HEK293T (cell line): ENCODE measurements at regions not wholly inside any gene's neighbourhood (a gene's known extent, or its start where the extent isn't known, plus 50 kb on each side); places are given as distances from the start of the nearest gene placed in this dataset.

ENCODE experiments used
- CTCF ChIA-PET: fragments of 350-600 bp; formaldehyde crosslinking; extraction: SDS; loops from one replicate; lab custom pipeline; 2021; ENCODE audit warnings: antibody characterized with exemption, inconsistent platforms; lab: Yijun Ruan, JAX
- POLR2A ChIA-PET: fragments of 350-600 bp; formaldehyde crosslinking; extraction: SDS; loops from one replicate; lab custom pipeline; 2020; ENCODE audit warnings: antibody characterized with exemption, inconsistent platforms; lab: Yijun Ruan, JAX
- DNase-seq: peaks from one replicate; pipeline ENCODE4 v3.0.0; 2012; ENCODE audit warnings: mixed read lengths; ENCODE audit errors: extremely low spot score
- ARNT ChIP-seq: fragments of 450-650 bp; IDR thresholded peaks from 2 replicates; pipeline ENCODE4 v1.6.1; 2017; ENCODE audit warnings: mild to moderate bottlenecking
- BHLHE40 ChIP-seq: fragments of 450-650 bp; IDR thresholded peaks from 2 replicates; pipeline ENCODE4 v1.6.1; 2016; ENCODE audit warnings: mild to moderate bottlenecking, moderate library complexity, borderline replicate concordance
- CTBP1 ChIP-seq: fragments of 450-650 bp; IDR thresholded peaks from 2 replicates; pipeline ENCODE4 v1.6.1; 2016; ENCODE audit warnings: borderline replicate concordance
- ELF4 ChIP-seq: fragments of 450-650 bp; IDR thresholded peaks from 2 replicates; pipeline ENCODE4 v1.6.1; 2017; ENCODE audit warnings: antibody characterized with exemption
- FOXA1 ChIP-seq: fragments of 450-650 bp; IDR thresholded peaks from 2 replicates; pipeline ENCODE4 v1.6.1; 2016; ENCODE audit warnings: mild to moderate bottlenecking
- FOXK2 ChIP-seq: fragments of 450-650 bp; IDR thresholded peaks from 2 replicates; pipeline ENCODE4 v1.6.1; 2016; ENCODE audit warnings: mild to moderate bottlenecking
- FOXM1 ChIP-seq: fragments of 450-650 bp; IDR thresholded peaks from 2 replicates; pipeline ENCODE4 v1.6.1; 2017; ENCODE audit warnings: mild to moderate bottlenecking, borderline replicate concordance
- HDGF ChIP-seq: fragments of 450-650 bp; IDR thresholded peaks from 2 replicates; pipeline ENCODE4 v1.6.1; 2017; ENCODE audit warnings: antibody characterized with exemption, borderline replicate concordance
- L3MBTL2 ChIP-seq: fragments of 450-650 bp; conservative IDR thresholded peaks from 2 replicates; pipeline ENCODE4 v1.6.1; 2016; ENCODE audit warnings: mild to moderate bottlenecking
- LEF1 ChIP-seq: fragments of 450-650 bp; IDR thresholded peaks from 2 replicates; pipeline ENCODE4 v1.6.1; 2017; ENCODE audit warnings: mild to moderate bottlenecking, borderline replicate concordance
- NFRKB ChIP-seq: fragments of 450-650 bp; IDR thresholded peaks from 2 replicates; pipeline ENCODE4 v1.6.1; 2016; ENCODE audit warnings: mild to moderate bottlenecking, moderate library complexity
- SP1 ChIP-seq: fragments of 450-650 bp; IDR thresholded peaks from 2 replicates; pipeline ENCODE4 v1.6.1; 2017
- SUZ12 ChIP-seq: fragments of 450-650 bp; IDR thresholded peaks from 2 replicates; pipeline ENCODE4 v1.6.1; 2016; ENCODE audit warnings: mild to moderate bottlenecking
- TARDBP ChIP-seq: fragments of 450-650 bp; IDR thresholded peaks from 2 replicates; pipeline ENCODE4 v1.6.1; 2016
- ZNF384 ChIP-seq: fragments of 450-650 bp; IDR thresholded peaks from 2 replicates; pipeline ENCODE4 v1.6.1; 2016
- TF ChIP-seq, protein P1 (sequence below): fragments of 450-650 bp; IDR thresholded peaks from 2 replicates; pipeline ENCODE4 v1.6.1; 2016

DNA sequence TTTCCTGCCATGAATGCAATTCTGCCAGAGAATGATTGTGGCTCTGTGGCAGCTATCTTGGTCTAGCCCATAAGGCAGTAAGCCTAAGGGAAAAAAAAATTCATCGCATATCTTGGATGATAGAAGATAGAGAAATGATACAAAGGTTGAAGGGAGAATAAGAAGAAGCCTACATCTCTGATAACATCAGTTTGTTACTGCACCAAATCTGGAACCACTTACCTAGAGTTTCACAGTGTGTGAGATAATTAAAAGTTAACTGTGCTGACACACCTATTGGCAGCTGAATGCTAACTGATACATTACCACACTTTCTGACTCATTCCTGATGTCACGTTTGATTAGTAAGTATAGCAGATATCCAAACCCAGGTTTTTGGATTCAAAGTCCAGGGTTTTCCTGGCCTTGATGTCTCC, 91.6 kb upstream of the TAF11L2 start:
- POLR2A ChIA-PET = no interaction called here
- CTCF ChIA-PET = interaction anchor here (0.6 kb wide), 1 partner anchor 68 kb away, joined by 3 read pairs; no protein-coding TSS in a partner anchor

DNA sequence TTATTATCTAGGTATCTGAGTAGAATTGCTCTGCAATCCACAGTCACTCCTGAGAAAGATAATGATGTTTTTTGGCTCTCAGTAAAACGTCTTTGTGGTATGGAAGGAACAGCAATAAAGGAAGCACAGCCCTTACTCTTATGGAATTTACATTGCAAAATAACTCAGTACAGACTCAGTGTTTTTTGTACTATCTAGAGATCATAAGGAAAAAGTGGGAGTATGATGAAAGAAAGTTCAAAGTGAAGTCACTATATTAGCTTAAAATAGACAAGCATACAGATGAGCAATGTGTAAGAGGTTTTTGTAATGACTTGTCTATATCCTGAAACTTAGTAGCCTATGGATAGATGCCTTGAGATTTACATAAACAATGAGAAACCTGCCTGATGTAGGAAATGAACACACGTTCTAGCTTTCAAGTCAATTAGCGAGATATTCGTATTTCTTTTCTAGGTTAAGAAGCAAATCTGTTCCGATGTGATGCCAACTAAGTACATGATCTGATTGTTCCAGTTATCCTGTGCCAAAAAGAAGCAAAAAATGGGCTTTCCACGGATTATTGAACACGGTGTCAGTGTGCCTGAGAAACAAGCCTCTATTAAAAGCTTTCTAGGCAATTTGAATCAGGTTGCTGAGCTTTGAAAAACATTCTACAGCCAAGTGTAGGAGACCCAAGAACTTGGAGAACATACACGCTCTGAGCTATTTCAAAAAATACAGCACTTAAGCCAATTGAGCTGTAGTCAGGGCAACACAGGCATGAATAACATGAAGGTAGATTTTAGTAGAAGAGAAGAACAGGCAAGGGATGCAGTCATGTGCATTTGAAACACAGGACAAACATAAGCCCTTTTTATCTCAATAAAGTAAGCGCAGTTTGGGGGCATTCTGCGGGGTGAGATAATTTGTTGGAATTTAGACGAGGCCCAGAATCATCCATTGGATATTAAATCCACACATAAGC, 86.3 kb upstream of the TAF11L2 start:
- ChIA-PET POLR2A (interaction anchor here (3.2 kb wide), 1 partner anchor 10 kb away, joined by 15 read pairs; no protein-coding TSS in a partner anchor), CTCF (interaction anchor here (0.6 to 1.2 kb wide), 4 partner anchors 8 to 209 kb away, joined by 3 to 4 read pairs (median 4); no protein-coding TSS in a partner anchor)
- TF ChIP-seq L3MBTL2 (no peak), NFRKB (no peak), FOXM1 (no peak), SP1 (no peak), FOXK2 (no peak), SUZ12 (no peak), BHLHE40 (no peak), CTBP1 (no peak), HDGF (no peak), ARNT (no peak), ELF4 (no peak), LEF1 (no peak), TARDBP (no peak), FOXA1 (no peak), ZNF384 (no peak)
- TF ChIP-seq, protein P1, sequence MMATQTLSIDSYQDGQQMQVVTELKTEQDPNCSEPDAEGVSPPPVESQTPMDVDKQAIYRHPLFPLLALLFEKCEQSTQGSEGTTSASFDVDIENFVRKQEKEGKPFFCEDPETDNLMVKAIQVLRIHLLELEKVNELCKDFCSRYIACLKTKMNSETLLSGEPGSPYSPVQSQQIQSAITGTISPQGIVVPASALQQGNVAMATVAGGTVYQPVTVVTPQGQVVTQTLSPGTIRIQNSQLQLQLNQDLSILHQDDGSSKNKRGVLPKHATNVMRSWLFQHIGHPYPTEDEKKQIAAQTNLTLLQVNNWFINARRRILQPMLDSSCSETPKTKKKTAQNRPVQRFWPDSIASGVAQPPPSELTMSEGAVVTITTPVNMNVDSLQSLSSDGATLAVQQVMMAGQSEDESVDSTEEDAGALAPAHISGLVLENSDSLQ = no peak
- DNase-seq = no peak

More for the DNA sequence above, 91.6 kb upstream of the TAF11L2 start:
- no peak for TF ChIP-seq CTBP1
- no peak for TF ChIP-seq BHLHE40
- TF ChIP-seq HDGF = no peak
- TF ChIP-seq TARDBP = no peak
- TF ChIP-seq LEF1 = no peak
- TF ChIP-seq ZNF384 = no peak
- TF ChIP-seq SUZ12 = no peak
- TF ChIP-seq, protein P1 = no peak
- no peak for DNase-seq

DNA sequence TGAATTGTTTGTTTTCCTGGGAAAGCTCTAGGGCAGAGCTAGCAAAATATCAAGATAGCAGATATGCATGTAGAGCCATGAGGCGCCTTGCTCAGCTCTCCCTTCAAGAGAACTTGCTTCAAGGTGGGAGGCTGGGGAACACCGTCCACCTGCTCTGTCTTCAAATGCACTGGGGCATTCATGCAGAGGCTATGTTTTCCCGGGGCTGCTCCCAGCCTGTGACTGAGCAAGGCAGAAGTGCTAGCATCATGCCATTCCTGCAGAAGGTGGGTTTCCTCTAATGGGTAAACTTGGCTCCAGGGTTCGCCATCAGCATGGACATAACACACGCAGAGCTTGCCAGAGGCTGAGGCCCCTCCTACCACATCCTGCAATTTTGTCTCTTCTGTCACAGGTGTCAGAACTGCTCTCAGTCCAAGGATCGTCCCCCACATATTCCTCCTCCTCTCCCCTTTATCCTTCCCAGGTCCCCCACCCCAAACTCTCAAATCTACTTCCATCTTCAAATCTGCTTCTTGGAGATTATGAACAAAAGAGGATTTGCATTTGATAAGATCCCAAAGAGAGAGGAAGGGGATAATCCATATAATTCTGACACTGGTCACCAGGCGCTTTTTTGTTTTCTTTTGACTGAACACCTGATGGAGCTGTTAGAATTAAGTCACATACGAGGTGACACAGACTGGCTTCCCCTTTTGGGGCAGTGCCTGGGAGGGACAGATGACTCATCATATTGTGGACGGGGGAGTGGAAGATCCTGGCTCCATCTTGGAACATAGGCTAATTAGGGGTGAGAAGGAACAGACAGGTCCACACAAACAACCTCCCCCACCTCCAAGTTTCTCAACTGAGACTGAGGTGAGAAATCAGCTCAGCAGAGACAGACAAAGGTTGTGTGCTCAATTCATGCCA, 85.0 kb upstream of the TAF11L2 start:
- DNase-seq = no peak
- CTCF ChIA-PET = interaction anchor here (0.6 kb wide), 1 partner anchor 797 kb away, joined by 3 read pairs; no protein-coding TSS in a partner anchor
- TF ChIP-seq FOXM1 (no peak), NFRKB (no peak), ZNF384 (no peak), BHLHE40 (no peak), SP1 (no peak), ARNT (no peak), CTBP1 (no peak), ELF4 (no peak), SUZ12 (no peak), TARDBP (no peak), HDGF (no peak), LEF1 (no peak), FOXK2 (no peak)
- TF ChIP-seq, protein P1 = no peak
- POLR2A ChIA-PET = interaction anchor here (1.0 to 3.2 kb wide), 2 partner anchors 9 to 11 kb away, joined by 3 to 15 read pairs; no protein-coding TSS in a partner anchor

DNA sequence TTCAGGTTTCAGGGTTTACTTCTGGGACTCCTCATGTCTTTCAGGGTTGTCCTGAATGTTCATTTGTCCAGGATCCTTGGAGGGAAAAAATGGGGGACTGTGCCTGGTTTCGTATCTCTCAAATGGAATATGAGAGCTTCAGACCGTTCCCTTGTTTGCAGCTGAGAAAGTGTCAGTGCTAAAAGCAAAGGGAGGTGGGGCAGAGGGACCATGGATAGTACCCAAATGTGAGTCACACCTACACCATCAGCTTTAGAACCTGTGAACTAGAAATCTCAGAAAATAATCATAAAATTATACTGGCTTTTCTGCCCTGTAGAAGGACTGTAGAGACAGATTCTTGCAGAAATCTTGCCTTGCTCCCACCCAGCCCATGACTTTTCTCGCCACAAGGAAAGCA, 84.3 kb upstream of the TAF11L2 start:
- no peak for DNase-seq
- ChIA-PET CTCF (interaction anchor here (0.6 kb wide), 1 partner anchor 798 kb away, joined by 3 read pairs; no protein-coding TSS in a partner anchor), POLR2A (interaction anchor here (1.0 to 3.2 kb wide), 2 partner anchors 10 to 11 kb away, joined by 3 to 15 read pairs; no protein-coding TSS in a partner anchor)
- TF ChIP-seq SUZ12 (no peak), CTBP1 (no peak), SP1 (no peak), TARDBP (no peak), FOXK2 (no peak), BHLHE40 (no peak), NFRKB (no peak), HDGF (no peak), FOXA1 (no peak), ARNT (no peak), FOXM1 (no peak)
- TF ChIP-seq, protein P1 = no peak
